WTC11 (cell line): ENCODE measurements at regions not wholly inside any gene's neighbourhood (a gene's known extent, or its start where the extent isn't known, plus 50 kb on each side); places are given as distances from the start of the nearest gene placed in this dataset.

ENCODE experiments used
- ATAC-seq: fragments of 200-7000 bp; cut with Tn5 transposase; 2 replicates; pipeline ENCODE4 v1.10.0; 2021; ENCODE audit warnings: mild to moderate bottlenecking, moderate library complexity
- CTCF ChIA-PET: fragments of 300-600 bp; sonication (Branson Sonifier 250); formaldehyde crosslinking; loops from one replicate; lab custom pipeline; 2021; ENCODE audit warnings: antibody characterized with exemption; lab: Charles Lee
- POLR2A ChIA-PET: fragments of 350-600 bp; sonication (Branson Sonifier 250); formaldehyde crosslinking; loops from one replicate; lab custom pipeline; 2021; ENCODE audit warnings: antibody characterized with exemption; lab: Charles Lee
- DNase-seq: peaks from one replicate; pipeline ENCODE4 v3.0.0; 2021; ENCODE audit warnings: low spot score
- H3K27ac Mint-ChIP-seq: 2 replicates; pipeline ENCODE4 v1.8.0; 2021; ENCODE audit warnings: mixed read lengths
- H3K27me3 Mint-ChIP-seq: 2 replicates; pipeline ENCODE4 v1.8.0; 2021; ENCODE audit warnings: low read depth, mild to moderate bottlenecking, moderate library complexity, mixed read lengths
- H3K36me3 Mint-ChIP-seq: 2 replicates; pipeline ENCODE4 v1.8.0; 2021; ENCODE audit warnings: mixed read lengths
- H3K4me1 Mint-ChIP-seq: 2 replicates; pipeline ENCODE4 v1.8.0; 2022; ENCODE audit warnings: mixed read lengths
- H3K4me3 Mint-ChIP-seq: 2 replicates; pipeline ENCODE4 v1.8.0; 2021; ENCODE audit warnings: mild to moderate bottlenecking, moderate library complexity, mixed read lengths
- H3K9me3 Mint-ChIP-seq: 2 replicates; pipeline ENCODE4 v1.8.0; 2021; ENCODE audit warnings: mixed read lengths
- CBFB ChIP-seq: sonication (generic); formaldehyde crosslinking; IDR thresholded peaks from 2 replicates; pipeline ENCODE4 v1.8.1; 2022; ENCODE audit warnings: mild to moderate bottlenecking, low read depth, missing genetic modification reagents
- E2F5 ChIP-seq: sonication (generic); formaldehyde crosslinking; IDR thresholded peaks from 2 replicates; pipeline ENCODE4 v1.8.1; 2022; ENCODE audit warnings: mild to moderate bottlenecking, moderate library complexity, missing genetic modification reagents
- FOXK1 ChIP-seq: sonication (generic); formaldehyde crosslinking; IDR thresholded peaks from 2 replicates; pipeline ENCODE4 v1.8.0; 2022; ENCODE audit warnings: mild to moderate bottlenecking, moderate library complexity, missing genetic modification reagents
- FOXP4 ChIP-seq: sonication (generic); formaldehyde crosslinking; IDR thresholded peaks from 2 replicates; pipeline ENCODE4 v1.8.0; 2022; ENCODE audit warnings: mild to moderate bottlenecking, missing genetic modification reagents
- GABPB1 ChIP-seq: sonication (generic); formaldehyde crosslinking; IDR thresholded peaks from 2 replicates; pipeline ENCODE4 v1.8.1; 2023; ENCODE audit warnings: mild to moderate bottlenecking, missing genetic modification reagents
- GRHL2 ChIP-seq: fragments of 250-450 bp; sonication (Bioruptor Pico); IDR thresholded peaks from 2 replicates; pipeline ENCODE4 v1.8.0; 2022; ENCODE audit warnings: mild to moderate bottlenecking, moderate library complexity; ENCODE audit not compliant: insufficient replicate concordance, severe bottlenecking
- GTF2I ChIP-seq: fragments of 250-450 bp; sonication (Bioruptor Pico); conservative IDR thresholded peaks from 2 replicates; pipeline ENCODE4 v1.4.0; 2021; ENCODE audit warnings: mild to moderate bottlenecking
- JAZF1 ChIP-seq: fragments of 250-450 bp; sonication (Bioruptor Pico); IDR thresholded peaks from 2 replicates; pipeline ENCODE4 v1.9.0; 2021; ENCODE audit warnings: moderate library complexity, mild to moderate bottlenecking, inconsistent platforms
- MAX ChIP-seq: sonication (generic); formaldehyde crosslinking; IDR thresholded peaks from 2 replicates; pipeline ENCODE4 v1.8.0; 2022; ENCODE audit warnings: mild to moderate bottlenecking, missing genetic modification reagents
- NFYB ChIP-seq: sonication (generic); formaldehyde crosslinking; conservative IDR thresholded peaks from 2 replicates; pipeline ENCODE4 v1.8.0; 2022; ENCODE audit warnings: low read depth, missing genetic modification reagents
- STAT6 ChIP-seq: sonication (generic); formaldehyde crosslinking; conservative IDR thresholded peaks from 2 replicates; pipeline ENCODE4 v1.8.1; 2023; ENCODE audit warnings: mild to moderate bottlenecking, low read depth, missing genetic modification reagents, moderate library complexity
- TEAD1 ChIP-seq: sonication (generic); formaldehyde crosslinking; IDR thresholded peaks from 2 replicates; pipeline ENCODE4 v1.8.0; 2022; ENCODE audit warnings: mild to moderate bottlenecking, missing genetic modification reagents
- TEAD4 ChIP-seq: sonication (generic); formaldehyde crosslinking; IDR thresholded peaks from 2 replicates; pipeline ENCODE4 v1.8.0; 2022; ENCODE audit warnings: mild to moderate bottlenecking, missing genetic modification reagents
- ZBTB21 ChIP-seq: sonication (generic); formaldehyde crosslinking; IDR thresholded peaks from 2 replicates; pipeline ENCODE4 v1.8.1; 2023; ENCODE audit warnings: mild to moderate bottlenecking, missing genetic modification reagents, borderline replicate concordance
- ZNF396 ChIP-seq: fragments of 250-450 bp; sonication (Bioruptor Pico); IDR thresholded peaks from 2 replicates; pipeline ENCODE4 v1.8.0; 2021; ENCODE audit warnings: mild to moderate bottlenecking, moderate library complexity, borderline replicate concordance
- ZNF416 ChIP-seq: fragments of 250-450 bp; sonication (Bioruptor Pico); IDR thresholded peaks from 2 replicates; pipeline ENCODE4 v1.9.0; 2021; ENCODE audit warnings: mild to moderate bottlenecking, inconsistent platforms
- ZNF423 ChIP-seq: fragments of 250-450 bp; sonication (Bioruptor Pico); IDR thresholded peaks from 2 replicates; pipeline ENCODE4 v2.1.2; 2022; ENCODE audit warnings: mild to moderate bottlenecking, moderate library complexity
- TF ChIP-seq, protein P1 (sequence below): fragments of 250-450 bp; sonication (Bioruptor Pico); IDR thresholded peaks from 2 replicates; pipeline ENCODE4 v1.9.0; 2021; ENCODE audit warnings: mild to moderate bottlenecking, borderline replicate concordance
- TF ChIP-seq, protein P2 (sequence below): sonication (generic); formaldehyde crosslinking; conservative IDR thresholded peaks from 2 replicates; pipeline ENCODE4 v1.8.1; 2022; ENCODE audit warnings: mild to moderate bottlenecking, missing genetic modification reagents

- TF ChIP-seq, protein P1, sequence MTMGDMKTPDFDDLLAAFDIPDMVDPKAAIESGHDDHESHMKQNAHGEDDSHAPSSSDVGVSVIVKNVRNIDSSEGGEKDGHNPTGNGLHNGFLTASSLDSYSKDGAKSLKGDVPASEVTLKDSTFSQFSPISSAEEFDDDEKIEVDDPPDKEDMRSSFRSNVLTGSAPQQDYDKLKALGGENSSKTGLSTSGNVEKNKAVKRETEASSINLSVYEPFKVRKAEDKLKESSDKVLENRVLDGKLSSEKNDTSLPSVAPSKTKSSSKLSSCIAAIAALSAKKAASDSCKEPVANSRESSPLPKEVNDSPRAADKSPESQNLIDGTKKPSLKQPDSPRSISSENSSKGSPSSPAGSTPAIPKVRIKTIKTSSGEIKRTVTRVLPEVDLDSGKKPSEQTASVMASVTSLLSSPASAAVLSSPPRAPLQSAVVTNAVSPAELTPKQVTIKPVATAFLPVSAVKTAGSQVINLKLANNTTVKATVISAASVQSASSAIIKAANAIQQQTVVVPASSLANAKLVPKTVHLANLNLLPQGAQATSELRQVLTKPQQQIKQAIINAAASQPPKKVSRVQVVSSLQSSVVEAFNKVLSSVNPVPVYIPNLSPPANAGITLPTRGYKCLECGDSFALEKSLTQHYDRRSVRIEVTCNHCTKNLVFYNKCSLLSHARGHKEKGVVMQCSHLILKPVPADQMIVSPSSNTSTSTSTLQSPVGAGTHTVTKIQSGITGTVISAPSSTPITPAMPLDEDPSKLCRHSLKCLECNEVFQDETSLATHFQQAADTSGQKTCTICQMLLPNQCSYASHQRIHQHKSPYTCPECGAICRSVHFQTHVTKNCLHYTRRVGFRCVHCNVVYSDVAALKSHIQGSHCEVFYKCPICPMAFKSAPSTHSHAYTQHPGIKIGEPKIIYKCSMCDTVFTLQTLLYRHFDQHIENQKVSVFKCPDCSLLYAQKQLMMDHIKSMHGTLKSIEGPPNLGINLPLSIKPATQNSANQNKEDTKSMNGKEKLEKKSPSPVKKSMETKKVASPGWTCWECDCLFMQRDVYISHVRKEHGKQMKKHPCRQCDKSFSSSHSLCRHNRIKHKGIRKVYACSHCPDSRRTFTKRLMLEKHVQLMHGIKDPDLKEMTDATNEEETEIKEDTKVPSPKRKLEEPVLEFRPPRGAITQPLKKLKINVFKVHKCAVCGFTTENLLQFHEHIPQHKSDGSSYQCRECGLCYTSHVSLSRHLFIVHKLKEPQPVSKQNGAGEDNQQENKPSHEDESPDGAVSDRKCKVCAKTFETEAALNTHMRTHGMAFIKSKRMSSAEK (CRISPR knock-in tag): no peak
- TF ChIP-seq JAZF1 (CRISPR knock-in tag) (no peak), E2F5 (CRISPR knock-in tag) (no peak), ZNF423 (no peak), TEAD4 (CRISPR knock-in tag) (no peak), CBFB (CRISPR knock-in tag) (no peak), FOXP4 (no peak), ZBTB21 (CRISPR knock-in tag) (no peak)
Observed at GRCh38 chr7:106569500-106569929, 91.4 kb downstream of the CCDC71L start (continued).

DNA sequence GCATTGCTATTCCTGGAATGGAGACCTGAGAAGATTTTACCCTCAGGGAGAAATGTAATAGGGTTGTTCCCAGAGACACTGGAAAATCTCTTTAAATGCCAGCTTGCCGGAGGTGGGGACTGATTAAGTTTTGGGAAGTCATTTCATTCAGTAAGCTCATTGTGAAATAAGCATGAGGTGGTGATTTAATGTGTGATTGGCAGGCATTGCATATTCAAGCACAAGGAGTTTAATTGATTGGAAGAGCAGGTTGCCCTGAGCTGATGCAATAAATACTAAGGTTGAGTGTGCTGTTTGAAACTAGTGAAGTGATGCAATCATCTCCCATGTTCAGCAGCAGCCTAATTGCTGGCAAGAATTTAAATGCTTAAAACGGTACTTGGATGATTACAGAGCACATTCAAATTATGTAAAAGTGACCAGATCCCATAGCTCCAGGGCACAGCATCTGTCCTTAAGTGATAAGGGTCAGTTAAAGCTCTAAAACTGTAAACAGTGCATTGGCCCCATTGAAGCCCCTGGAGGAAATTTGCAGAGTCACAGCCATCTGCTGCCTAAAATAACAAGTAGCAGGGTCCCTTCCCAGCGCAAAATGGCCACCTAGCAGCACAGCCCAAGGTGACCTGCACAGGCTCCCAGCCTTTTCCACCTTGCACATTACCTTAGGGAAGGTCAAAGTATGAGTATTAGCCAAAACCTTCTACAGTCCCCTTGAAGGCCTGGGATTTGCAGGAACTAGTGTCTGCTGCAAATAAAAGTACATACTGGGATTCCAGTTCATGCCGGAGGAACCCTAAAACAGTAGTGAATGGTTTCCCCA, 92.1 kb downstream of the CCDC71L start:
- ATAC-seq: peak; percentile 73
- DNase-seq: peak; percentile 24
- peaks cover 16% of the 10 kb centered on the region for H3K4me1 Mint-ChIP-seq
- no peak overlapping the region for H3K4me3 Mint-ChIP-seq
- ChIA-PET POLR2A (interaction anchor here (2.1 kb wide), 1 partner anchor 284 kb away, joined by 6 read pairs; the partner anchor contains the start of gene NAMPT), CTCF (interaction anchor here (1.3 to 1.7 kb wide), 2 partner anchors 27 to 392 kb away, joined by 3 to 6 read pairs; no protein-coding TSS in a partner anchor)
- H3K9me3 Mint-ChIP-seq: peaks cover 8% of the 10 kb centered on the region
- no peak for TF ChIP-seq FOXK1
- TF ChIP-seq MAX: peak; percentile 55; the same call in 1 of the 2 replicates
- no peak for TF ChIP-seq JAZF1 (CRISPR knock-in tag)
- peak; percentile 98 for TF ChIP-seq GABPB1 (CRISPR knock-in tag)
- H3K36me3 Mint-ChIP-seq: 0 out of 2 replicates have a peak, but pooled peaks cover 3% of the 10 kb centered on the region
- H3K27ac Mint-ChIP-seq: peak overlapping the region; percentile 94
- no peaks in the 10 kb centered on the region for H3K27me3 Mint-ChIP-seq

DNA sequence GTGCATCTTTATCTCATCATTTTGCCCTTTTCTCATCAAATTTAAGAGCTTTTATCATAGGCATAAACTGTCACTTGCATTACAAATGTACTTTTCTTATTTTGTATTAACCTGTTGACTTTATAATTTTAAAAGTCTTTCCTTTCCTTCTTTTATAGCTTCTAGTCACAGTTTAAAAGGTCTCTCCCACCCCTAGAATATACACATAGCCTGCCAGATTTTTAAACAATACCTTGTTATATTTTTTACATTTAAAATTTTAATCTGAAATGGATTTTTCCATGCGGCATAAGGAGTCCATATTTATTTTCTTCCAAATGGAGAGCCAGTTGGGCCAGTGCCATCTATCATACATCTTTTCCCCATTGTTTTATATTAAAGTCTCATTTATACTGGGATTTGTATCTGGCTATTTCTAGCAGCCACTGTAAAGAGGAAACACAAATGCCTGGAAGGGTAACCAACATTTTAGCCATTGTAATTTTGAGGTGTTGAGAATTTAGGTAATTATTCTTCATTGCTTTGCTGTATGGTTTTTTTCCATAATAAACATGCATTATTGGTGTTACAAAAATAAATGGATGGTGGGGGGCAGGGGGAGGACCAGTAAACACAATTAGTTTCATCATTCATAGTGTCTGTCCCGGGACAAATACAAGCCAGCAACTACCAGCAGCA, 92.8 kb downstream of the CCDC71L start:
- ChIA-PET POLR2A (interaction anchor here (2.1 kb wide), 1 partner anchor 283 kb away, joined by 6 read pairs; the partner anchor contains the start of gene NAMPT), CTCF (interaction anchor here (1.3 to 1.7 kb wide), 2 partner anchors 26 to 391 kb away, joined by 3 to 6 read pairs; no protein-coding TSS in a partner anchor)
- Mint-ChIP-seq H3K4me3 (no peak overlapping the region), H3K4me1 (peaks cover 16% of the 10 kb centered on the region), H3K36me3 (0 out of 2 replicates have a peak, but pooled peaks cover 3% of the 10 kb centered on the region), H3K27ac (peak overlapping the region; percentile 94), H3K9me3 (peaks cover 8% of the 10 kb centered on the region), H3K27me3 (no peaks in the 10 kb centered on the region)
- ATAC-seq (no peak), DNase-seq (no peak)
- no peak for TF ChIP-seq TEAD1 (CRISPR knock-in tag)
- no peak for TF ChIP-seq GRHL2 (CRISPR knock-in tag)
- TF ChIP-seq STAT6 (CRISPR knock-in tag): no peak
- TF ChIP-seq ZNF416 (CRISPR knock-in tag): no peak
- no peak for TF ChIP-seq FOXK1
- no peak for TF ChIP-seq ZNF396
- no peak for TF ChIP-seq GTF2I (CRISPR knock-in tag)
- TF ChIP-seq E2F5 (CRISPR knock-in tag): no peak
- TF ChIP-seq, protein P2, sequence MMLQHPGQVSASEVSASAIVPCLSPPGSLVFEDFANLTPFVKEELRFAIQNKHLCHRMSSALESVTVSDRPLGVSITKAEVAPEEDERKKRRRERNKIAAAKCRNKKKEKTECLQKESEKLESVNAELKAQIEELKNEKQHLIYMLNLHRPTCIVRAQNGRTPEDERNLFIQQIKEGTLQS: no peak
- TF ChIP-seq NFYB: no peak
